ENCODE measurements at regions not wholly inside any gene's neighbourhood (a gene's known extent, or its start where the extent isn't known, plus 50 kb on each side); places are given as distances from the start of the nearest gene placed in this dataset.

DNA sequence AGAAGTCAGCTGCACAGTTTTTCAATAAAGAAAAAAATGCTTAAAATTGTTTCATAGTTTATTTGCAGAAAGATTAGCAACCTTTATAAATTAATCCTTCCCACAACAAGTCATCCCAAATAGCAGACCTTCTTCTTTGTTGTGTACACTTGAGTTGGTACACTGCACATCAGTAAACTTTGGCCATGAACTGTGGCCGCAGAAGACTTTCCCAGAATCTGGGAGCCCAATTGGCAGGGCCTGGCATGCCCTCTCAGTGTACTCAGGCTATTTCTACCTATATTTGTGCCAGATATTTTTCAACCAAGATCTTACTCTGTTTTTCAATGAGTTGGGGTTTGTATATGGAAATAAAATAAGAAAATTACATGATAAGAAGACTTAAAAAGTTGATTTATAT is 133.1 kb downstream of the DIPK2A start:
- no peak overlapping the region for H3K4me3 ChIP-seq (ENCODE audit: low read length)
- no peak for TF ChIP-seq ZNF274 (IDR thresholded peaks at IDR 0.05; ENCODE audit: low read depth, low read length)

DNA sequence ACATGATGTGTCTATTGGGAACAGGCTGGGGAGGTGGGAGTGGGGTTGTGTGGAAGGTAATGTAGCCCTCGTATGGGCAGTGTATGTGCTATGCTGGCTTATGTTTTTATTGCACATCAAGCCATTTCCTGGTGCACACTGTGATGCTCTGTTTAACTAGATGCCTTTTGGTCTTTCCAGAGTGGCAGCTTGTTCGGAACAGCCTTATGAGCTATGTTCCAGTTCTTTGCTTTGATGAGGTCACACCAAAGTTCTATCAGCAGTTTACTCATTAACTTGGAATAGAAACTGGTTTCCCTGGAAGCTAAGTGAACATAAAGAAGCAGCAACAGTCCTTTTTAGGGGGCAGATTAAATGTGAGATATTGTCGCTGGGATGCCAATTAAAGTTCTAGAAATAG is 133.9 kb downstream of the DIPK2A start:
- no peak overlapping the region for H3K4me3 ChIP-seq (ENCODE audit: low read length)
- TF ChIP-seq ZNF274 (IDR thresholded peaks at IDR 0.05; ENCODE audit: low read depth, low read length): no peak

DNA sequence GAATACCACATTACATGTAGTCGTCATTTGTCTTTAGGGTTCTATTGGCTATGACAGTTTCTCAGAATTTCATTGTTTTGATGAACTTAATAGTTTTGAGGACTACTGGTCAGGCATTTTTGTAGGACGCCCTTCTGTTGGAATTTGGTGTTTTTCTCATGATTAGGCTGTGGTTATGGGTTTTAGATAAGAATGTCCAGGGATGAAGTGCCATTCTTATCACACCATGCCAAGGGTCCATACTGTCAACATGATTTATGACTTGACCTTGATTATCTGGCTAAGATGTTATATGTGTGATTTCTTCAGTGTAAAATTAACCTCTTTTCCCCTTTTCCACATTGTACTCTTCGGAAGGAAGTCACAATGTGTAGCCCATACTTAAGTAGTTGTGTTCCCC is 135.3 kb downstream of the DIPK2A start:
- H3K4me3 ChIP-seq (ENCODE audit: low read length): no peak overlapping the region
- TF ChIP-seq ZNF274 (IDR thresholded peaks at IDR 0.05; ENCODE audit: low read depth, low read length): no peak

- TF ChIP-seq ZNF274 (IDR thresholded peaks at IDR 0.05; ENCODE audit: low read depth, low read length): no peak
- no peak overlapping the region for H3K4me3 ChIP-seq (ENCODE audit: low read length)
Measured at GRCh38 chr3:144107923-144108322, 136.3 kb downstream of the DIPK2A start.

- TF ChIP-seq ZNF274 (IDR thresholded peaks at IDR 0.05; ENCODE audit: low read depth, low read length): no peak
- no peak overlapping the region for H3K4me3 ChIP-seq (ENCODE audit: low read length)
Measured at GRCh38 chr3:144109944-144110343, 138.3 kb downstream of the DIPK2A start.

DNA sequence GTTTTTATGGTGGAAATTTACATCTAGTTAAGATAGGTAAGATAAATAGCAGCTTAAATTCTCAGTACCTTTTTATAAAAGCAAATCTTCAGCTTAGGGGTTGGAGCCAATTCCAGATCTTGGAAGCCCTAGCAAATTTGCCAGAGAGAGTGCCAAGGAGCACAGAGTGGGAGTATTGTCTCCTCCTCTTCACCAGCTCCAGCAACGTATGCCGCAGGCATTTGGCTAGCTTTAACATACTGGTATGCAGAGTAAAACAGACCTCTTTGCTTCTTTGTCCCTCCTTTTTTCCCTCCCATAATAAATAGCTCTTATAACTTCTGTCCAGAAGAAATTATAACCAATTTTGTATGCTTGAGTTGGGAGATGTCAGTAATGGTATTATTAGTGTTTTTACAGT is 140.4 kb downstream of the DIPK2A start:
- H3K4me3 ChIP-seq (ENCODE audit: low read length): no peak overlapping the region
- no peak for TF ChIP-seq ZNF274 (IDR thresholded peaks at IDR 0.05; ENCODE audit: low read depth, low read length)

DNA sequence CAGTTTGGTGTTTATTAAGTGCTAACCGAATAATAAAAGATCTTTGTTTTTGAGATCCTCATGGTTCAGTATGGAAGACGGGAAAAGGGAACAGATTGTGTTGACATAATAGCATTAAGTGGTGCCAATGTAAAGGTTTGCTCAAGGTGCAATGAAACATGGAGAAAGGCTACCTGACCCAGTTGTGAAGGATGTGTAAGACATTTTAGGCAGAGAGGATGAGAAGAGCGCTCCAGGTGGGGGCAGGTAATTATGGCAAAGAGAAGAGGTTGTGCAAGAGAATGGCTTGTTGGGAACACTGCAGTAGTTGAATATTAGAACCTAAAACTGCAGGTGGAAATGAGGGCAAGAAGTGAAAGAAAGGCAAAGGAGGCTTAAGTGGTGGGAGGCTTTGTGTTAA is 140.8 kb downstream of the DIPK2A start:
- no peak overlapping the region for H3K4me3 ChIP-seq (ENCODE audit: low read length)
- no peak for TF ChIP-seq ZNF274 (IDR thresholded peaks at IDR 0.05; ENCODE audit: low read depth, low read length)

GRCh38 chr3:144114767-144115166 is 143.1 kb downstream of the DIPK2A start:
- no peak for TF ChIP-seq ZNF274 (IDR thresholded peaks at IDR 0.05; ENCODE audit: low read depth, low read length)
- no peak overlapping the region for H3K4me3 ChIP-seq (ENCODE audit: low read length)

GRCh38 chr3:144119633-144120032 is 148.0 kb downstream of the DIPK2A start:
- no peak for TF ChIP-seq ZNF274 (IDR thresholded peaks at IDR 0.05; ENCODE audit: low read depth, low read length)

DNA sequence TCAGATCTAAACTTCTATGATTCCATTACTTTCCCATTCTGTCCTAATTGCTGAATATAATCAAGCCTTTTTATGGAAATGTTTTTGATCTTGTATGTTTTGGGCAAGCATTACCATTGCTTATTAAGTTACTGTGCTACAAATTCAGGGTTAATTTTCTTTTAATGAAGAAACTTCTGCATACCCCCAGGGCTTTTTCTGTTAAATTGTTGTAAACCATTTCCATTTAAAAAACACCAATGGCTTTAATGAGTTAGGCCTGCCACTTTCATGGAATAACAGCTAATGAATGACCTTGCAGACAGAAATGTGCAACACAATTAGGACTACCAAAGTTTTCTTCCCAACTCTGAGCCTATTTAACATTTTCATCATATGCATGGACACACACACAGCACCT is 150.0 kb downstream of the DIPK2A start:
- TF ChIP-seq ZNF274 (IDR thresholded peaks at IDR 0.05; ENCODE audit: low read depth, low read length): no peak
- H3K4me3 ChIP-seq (ENCODE audit: low read length): no peak overlapping the region

More at GRCh38 chr3:144119633-144120032, 148.0 kb downstream of the DIPK2A start:
- H3K4me3 ChIP-seq (ENCODE audit: low read length): no peak overlapping the region

- no peak overlapping the region for H3K4me3 ChIP-seq (ENCODE audit: low read length)
Measured at GRCh38 chr3:144127014-144127413, 155.4 kb downstream of the DIPK2A start.

DNA sequence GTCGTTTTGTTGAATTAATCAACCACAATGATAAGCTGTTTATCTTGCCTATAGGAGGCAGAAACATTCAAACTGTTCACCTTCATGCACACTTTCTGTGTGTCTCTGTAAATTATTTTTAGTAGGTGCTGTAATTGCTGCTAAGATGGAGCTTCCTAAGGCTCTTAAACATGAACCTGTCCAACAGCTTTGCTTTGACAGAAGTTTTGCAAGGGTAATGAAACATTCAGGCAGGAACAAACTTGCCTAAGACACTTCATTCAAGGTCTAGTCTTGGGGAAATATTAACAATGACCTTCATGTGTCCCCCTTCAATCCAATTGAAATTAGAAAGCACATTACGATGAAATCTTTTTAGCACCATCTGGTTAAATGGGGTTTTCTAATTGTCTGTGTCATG is 156.1 kb downstream of the DIPK2A start:
- no peak overlapping the region for H3K4me3 ChIP-seq (ENCODE audit: low read length)

More at GRCh38 chr3:144127014-144127413, 155.4 kb downstream of the DIPK2A start:
- no peak for TF ChIP-seq ZNF274 (IDR thresholded peaks at IDR 0.05; ENCODE audit: low read depth, low read length)

DNA sequence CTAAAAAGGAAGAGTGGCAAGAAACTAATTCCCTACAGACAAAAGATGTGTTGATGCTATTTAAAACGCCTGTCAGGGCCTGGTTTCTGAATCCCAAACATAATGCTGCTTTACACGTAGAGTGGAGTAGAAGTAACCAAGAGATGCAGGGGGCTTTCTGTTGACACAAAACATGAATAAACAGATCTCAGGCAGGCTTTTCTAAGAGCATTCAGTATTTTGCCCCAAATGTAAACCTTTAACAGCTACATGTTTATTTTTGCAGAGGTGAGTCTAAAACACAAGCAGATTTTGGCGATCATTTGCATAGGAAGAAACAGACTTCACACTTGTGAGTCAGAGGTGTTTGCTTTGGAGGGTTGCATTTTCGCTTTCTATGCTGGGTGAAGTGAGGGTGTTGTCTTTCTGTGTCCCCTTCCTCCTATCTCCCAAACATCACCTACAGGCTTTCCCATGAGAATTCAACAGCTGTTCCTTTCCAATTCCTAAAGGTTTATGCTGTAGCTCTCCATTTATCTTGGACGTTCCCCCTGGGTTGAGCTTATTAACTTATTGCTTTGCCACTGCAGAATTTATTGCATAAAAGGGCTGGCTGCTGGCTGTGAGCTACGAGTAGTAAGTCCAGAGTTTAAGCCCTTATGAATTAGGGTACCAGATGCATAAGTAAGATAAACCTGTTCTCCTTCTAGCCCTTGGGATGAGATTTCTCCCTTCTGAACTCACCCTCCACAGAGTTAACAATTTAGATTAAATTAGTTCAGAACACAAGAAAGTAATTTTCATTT is 156.7 kb downstream of the DIPK2A start:
- peak overlapping the region; percentile 39; the same call in 1 of the 2 replicates for H3K4me3 ChIP-seq (ENCODE audit: low read length)
- TF ChIP-seq ZNF274 (IDR thresholded peaks at IDR 0.05; ENCODE audit: low read depth, low read length): no peak

More for the DNA sequence above, 156.1 kb downstream of the DIPK2A start:
- no peak for TF ChIP-seq ZNF274 (IDR thresholded peaks at IDR 0.05; ENCODE audit: low read depth, low read length)

GRCh38 chr3:144129536-144130214 is 158.1 kb downstream of the DIPK2A start:
- no peak for TF ChIP-seq ZNF274 (IDR thresholded peaks at IDR 0.05; ENCODE audit: low read depth, low read length)
- no peak overlapping the region for H3K4me3 ChIP-seq (ENCODE audit: low read length)

- no peak for TF ChIP-seq ZNF274 (IDR thresholded peaks at IDR 0.05; ENCODE audit: low read depth, low read length)
- no peak overlapping the region for H3K4me3 ChIP-seq (ENCODE audit: low read length)
Measured at GRCh38 chr3:144141074-144141473, 169.5 kb downstream of the DIPK2A start.
